SK-N-SH (cell line): ENCODE measurements at regions not wholly inside any gene's neighbourhood (a gene's known extent, or its start where the extent isn't known, plus 50 kb on each side); places are given as distances from the start of the nearest gene placed in this dataset.

Experiments
- CTCF ChIA-PET: fragments of 300-600, 350-600 bp; formaldehyde crosslinking; extraction: SDS; loops from one replicate; lab custom pipeline; 2021; lab: Yijun Ruan, JAX
- POLR2A ChIA-PET: fragments of 350-600 bp; sonication (Branson Sonifier 250); formaldehyde crosslinking; extraction: SDS; loops from one replicate; lab custom pipeline; 2020; ENCODE audit warnings: antibody characterized with exemption, inconsistent platforms; lab: Yijun Ruan, JAX
- DNase-seq: peaks from one replicate; pipeline ENCODE4 v3.0.0; 2012
- H2AFZ ChIP-seq: fragments of 200-600 bp; sonication (generic); 2 replicates; pipeline ENCODE4 v1.8.1; 2016; ENCODE audit warnings: antibody characterized with exemption, mild to moderate bottlenecking, low read depth
- H3F3A ChIP-seq: fragments of 200-600 bp; sonication (generic); replicated peaks from 2 replicates; pipeline ENCODE3; 2016; ENCODE audit warnings: antibody characterized with exemption, mild to moderate bottlenecking; ENCODE audit not compliant: insufficient read depth
- H3K27ac ChIP-seq, 2 experiments: fragments of 200-500 bp in 1 of 2; fragments of 200-600 bp in 1 of 2; sonication (Bioruptor generic) in 1 of 2; sonication (generic), shearing (Covaris generic) in 1 of 2; 2 replicates each; pipeline versions ENCODE4 v1.5.1 to v1.6.1; 2014 to 2016; ENCODE audit warnings: low read depth in 2 of 2, inconsistent platforms in 1 of 2, low read length in 1 of 2, mild to moderate bottlenecking in 1 of 2, mixed read lengths in 1 of 2
- H3K27me3 ChIP-seq: fragments of 200-600 bp; sonication (generic), shearing (Covaris generic); 2 replicates; pipeline ENCODE4 v1.6.1; 2016; ENCODE audit warnings: mixed run types; ENCODE audit not compliant: insufficient read depth
- H3K36me3 ChIP-seq, 2 experiments: fragments of 200-500 bp in 1 of 2; fragments of 200-600 bp in 1 of 2; sonication (Bioruptor generic) in 1 of 2; sonication (generic) in 1 of 2; replicated peaks in 1 of 2; 2 replicates each; pipeline versions ENCODE3 to v1.5.1; 2014 to 2016; ENCODE audit warnings: low read length in 1 of 2, mild to moderate bottlenecking in 1 of 2; ENCODE audit not compliant: insufficient read depth in 2 of 2, control insufficient read depth in 1 of 2
- H3K4me1 ChIP-seq, 2 experiments: fragments of 200-500 bp in 1 of 2; fragments of 200-600 bp in 1 of 2; sonication (Bioruptor generic) in 1 of 2; sonication (generic), shearing (Covaris generic) in 1 of 2; 2 replicates each; pipeline versions ENCODE4 v1.5.1 to v1.6.1; 2014 to 2016; ENCODE audit warnings: low read depth in 1 of 2, low read length in 1 of 2, mixed run types in 1 of 2; ENCODE audit not compliant: insufficient read depth in 2 of 2, control insufficient read depth in 1 of 2
- H3K4me2 ChIP-seq: fragments of 200-600 bp; sonication (generic), shearing (Covaris generic); 2 replicates; pipeline ENCODE4 v1.6.1; 2017; ENCODE audit warnings: mixed run types
- H3K4me3 ChIP-seq, 2 experiments: fragments of 200-500 bp in 1 of 2; fragments of 200-600 bp in 1 of 2; sonication (Bioruptor generic) in 1 of 2; sonication (generic), shearing (Covaris generic) in 1 of 2; 2 replicates each; pipeline versions ENCODE4 v1.5.1 to v1.8.1; 2014 to 2016; ENCODE audit warnings: low read depth in 2 of 2, inconsistent platforms in 1 of 2, low read length in 1 of 2, mild to moderate bottlenecking in 1 of 2, mixed read lengths in 1 of 2, moderate library complexity in 1 of 2
- H3K79me2 ChIP-seq: fragments of 200-600 bp; sonication (generic); 2 replicates; pipeline ENCODE4 v1.8.1; 2017; ENCODE audit warnings: mild to moderate bottlenecking; ENCODE audit not compliant: insufficient read depth
- H3K9ac ChIP-seq: fragments of 200-600 bp; sonication (generic); 2 replicates; pipeline ENCODE4 v1.6.1; 2017; ENCODE audit warnings: mixed run types
- H3K9me2 ChIP-seq: fragments of 200-600 bp; sonication (generic); 2 replicates; pipeline ENCODE4 v1.6.1; 2017; ENCODE audit warnings: mixed run types
- H3K9me3 ChIP-seq: fragments of 200-600 bp; sonication (generic); 2 replicates; pipeline ENCODE4 v1.6.1; 2017; ENCODE audit warnings: mixed run types, mild to moderate bottlenecking, moderate library complexity
- H4K20me1 ChIP-seq: fragments of 200-600 bp; sonication (generic); 2 replicates; pipeline ENCODE4 v1.6.1; 2017; ENCODE audit warnings: mild to moderate bottlenecking, mixed run types; ENCODE audit not compliant: insufficient read depth
- CTCF ChIP-seq: fragments of 200-600 bp; sonication (generic); IDR thresholded peaks from 2 replicates; pipeline ENCODE4 v1.6.1; 2017; ENCODE audit warnings: antibody characterized with exemption, mild to moderate bottlenecking, moderate library complexity
- EP300 ChIP-seq, 2 experiments: IDR thresholded peaks; 2 replicates each; pipeline versions ENCODE4 v1.4.0 to v1.6.1; 2012; ENCODE audit warnings: borderline replicate concordance in 1 of 2, low read depth in 1 of 2, low read length in 1 of 2
- EZH2phosphoT487 ChIP-seq: fragments of 200-600 bp; sonication (generic); IDR thresholded peaks from 2 replicates; pipeline ENCODE4 v1.6.1; 2017; ENCODE audit warnings: low read depth, mixed run types, mild to moderate bottlenecking, antibody characterized with exemption, moderate library complexity, borderline replicate concordance
- FOXJ3 ChIP-seq: sonication (generic); formaldehyde crosslinking; IDR thresholded peaks from 2 replicates; pipeline ENCODE4 v1.5.1; 2020; ENCODE audit warnings: mild to moderate bottlenecking, missing genetic modification reagents
- FOXM1 ChIP-seq: IDR thresholded peaks from 2 replicates; pipeline ENCODE4 v1.4.0; 2012; ENCODE audit warnings: low read depth, mild to moderate bottlenecking
- JUND ChIP-seq: IDR thresholded peaks from 2 replicates; pipeline ENCODE4 v1.4.0; 2012
- TCF12 ChIP-seq: IDR thresholded peaks from 2 replicates; pipeline ENCODE4 v1.4.0; 2012
- USF1 ChIP-seq: IDR thresholded peaks from 2 replicates; pipeline ENCODE4 v1.4.0; 2012; ENCODE audit warnings: low read depth, borderline replicate concordance
- YY1 ChIP-seq: IDR thresholded peaks from 2 replicates; pipeline ENCODE4 v1.4.0; 2012; ENCODE audit warnings: low read depth, mild to moderate bottlenecking
- WGBS: methylation state at CpG from one replicate; pipeline ENCODE4 v1.1.6; 2017; ENCODE audit warnings: low lambda C conversion rate; 5-methylcytosine and 5-hydroxymethylcytosine counted together
- TF ChIP-seq, protein P1 (sequence below): IDR thresholded peaks from 2 replicates; pipeline ENCODE4; 2012

DNA sequence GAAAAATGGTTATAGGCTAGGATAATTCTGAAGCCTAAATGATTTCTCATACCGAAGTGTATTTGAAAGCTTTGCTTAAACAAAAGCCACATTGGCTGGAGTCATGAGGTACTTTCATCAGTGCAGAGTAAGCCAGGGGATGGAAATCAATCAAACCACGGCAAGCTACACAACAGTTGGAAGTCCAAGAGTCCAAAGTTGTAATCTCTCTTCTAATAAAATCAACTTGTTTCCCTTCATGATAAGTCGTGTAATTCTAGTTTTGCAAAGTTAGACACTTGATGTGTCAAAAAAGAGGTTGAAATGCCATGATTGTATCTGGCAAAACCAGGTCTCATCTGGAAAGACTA, 250.5 kb upstream of the VEPH1 start:
- ChIA-PET CTCF (no interaction called here), POLR2A (no interaction called here)
- no peak for DNase-seq

DNA sequence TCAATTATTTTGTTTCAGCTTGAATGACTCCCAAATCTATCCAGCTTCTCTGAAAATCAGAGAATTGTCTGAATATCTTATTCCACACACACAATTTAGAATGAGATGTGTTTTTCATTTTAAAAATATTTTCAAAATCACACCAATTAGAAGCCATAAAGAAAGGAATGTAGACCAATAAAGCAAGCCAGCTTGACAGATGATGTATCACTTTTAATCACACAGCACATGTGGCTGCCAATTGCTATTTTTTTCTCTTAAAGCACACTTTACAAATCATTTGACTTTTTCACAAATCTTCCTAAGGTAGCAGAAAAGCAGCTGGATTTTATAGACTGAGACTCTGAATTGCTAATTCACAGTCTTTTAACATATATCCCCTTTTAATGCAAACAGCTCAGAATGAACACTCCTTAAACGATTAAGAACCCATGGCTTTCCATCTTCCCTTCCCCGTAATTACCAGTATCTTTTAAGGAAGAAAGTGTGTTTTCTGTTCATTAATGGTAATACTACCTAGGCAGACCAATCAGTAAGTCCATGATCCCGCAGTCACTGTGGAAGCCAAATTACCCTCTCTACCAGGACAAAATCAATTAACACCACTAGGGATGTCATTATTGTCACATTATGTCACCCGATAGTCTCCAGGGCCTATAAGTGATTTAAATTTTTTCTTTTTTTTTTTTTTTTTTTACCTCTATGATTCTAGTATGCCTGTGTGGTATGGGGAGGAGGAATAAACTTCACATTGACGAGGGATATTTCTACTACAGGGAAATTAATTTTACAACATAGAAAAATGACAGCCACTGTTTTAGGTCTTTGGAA, 250.0 kb upstream of the VEPH1 start:
- H3F3A ChIP-seq, result no peaks in the 10 kb centered on the region
- H3K4me3 ChIP-seq, result no peak overlapping the region
- H3K4me2 ChIP-seq, result no peak overlapping the region
- no peaks in the 10 kb centered on the region for H4K20me1 ChIP-seq
- H2AFZ ChIP-seq, result no peak overlapping the region
- WGBS, result 81% methylated on average over 5 of the region's 5 CpGs
- no peaks in the 10 kb centered on the region for H3K79me2 ChIP-seq
- no peaks in the 10 kb centered on the region for H3K36me3 ChIP-seq
- 0 out of 2 replicates have a peak, but pooled peaks have one; percentile 5 for TF ChIP-seq JUND
- TF ChIP-seq CTCF, result no peak
- TF ChIP-seq TCF12, result no peak
- no peak for TF ChIP-seq YY1
- no peak for TF ChIP-seq EP300 (IDR thresholded peaks at IDR 0.05; ENCODE audit: borderline replicate concordance in 1 of 2, low read depth in 1 of 2, low read length in 1 of 2)
- TF ChIP-seq, protein P1, sequence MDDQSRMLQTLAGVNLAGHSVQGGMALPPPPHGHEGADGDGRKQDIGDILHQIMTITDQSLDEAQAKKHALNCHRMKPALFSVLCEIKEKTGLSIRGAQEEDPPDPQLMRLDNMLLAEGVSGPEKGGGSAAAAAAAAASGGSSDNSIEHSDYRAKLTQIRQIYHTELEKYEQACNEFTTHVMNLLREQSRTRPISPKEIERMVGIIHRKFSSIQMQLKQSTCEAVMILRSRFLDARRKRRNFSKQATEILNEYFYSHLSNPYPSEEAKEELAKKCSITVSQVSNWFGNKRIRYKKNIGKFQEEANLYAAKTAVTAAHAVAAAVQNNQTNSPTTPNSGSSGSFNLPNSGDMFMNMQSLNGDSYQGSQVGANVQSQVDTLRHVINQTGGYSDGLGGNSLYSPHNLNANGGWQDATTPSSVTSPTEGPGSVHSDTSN, result peak; percentile 52; the same call in 1 of the 2 replicates
- H3K4me1 ChIP-seq, result peaks cover 0 to 4% of the 10 kb centered on the region in 2 experiments; a peak in 2 of 4 replicates
- DNase-seq, result no peak
- H3K9ac ChIP-seq, result no peak overlapping the region
- peak overlapping the region in 1 of 2 experiments; percentile 60; a peak in 1 of 4 replicates for H3K27ac ChIP-seq
- CTCF ChIA-PET, result no interaction called here
- peaks cover 6% of the 10 kb centered on the region; the same call in 1 of the 2 replicates for H3K9me3 ChIP-seq
- no peaks in the 10 kb centered on the region for H3K27me3 ChIP-seq
- POLR2A ChIA-PET, result no interaction called here
- no peaks in the 10 kb centered on the region for H3K9me2 ChIP-seq

More for the DNA sequence above, 250.5 kb upstream of the VEPH1 start:
- Histone ChIP-seq H3K4me1 (peaks cover 0 to 4% of the 10 kb centered on the region in 2 experiments; a peak in 2 of 4 replicates), H3K4me3 (no peak overlapping the region), H3K27ac (no peak overlapping the region; a peak in 1 of 4 replicates), H3K9me3 (peaks cover 6% of the 10 kb centered on the region; the same call in 1 of the 2 replicates), H3K9me2 (no peaks in the 10 kb centered on the region), H3K4me2 (no peak overlapping the region), H2AFZ (no peak overlapping the region), H3F3A (no peaks in the 10 kb centered on the region), H3K9ac (no peak overlapping the region), H3K79me2 (no peaks in the 10 kb centered on the region), H4K20me1 (no peaks in the 10 kb centered on the region), H3K27me3 (no peaks in the 10 kb centered on the region), H3K36me3 (no peaks in the 10 kb centered on the region)
- no peak for TF ChIP-seq EZH2phosphoT487
- TF ChIP-seq FOXM1, result no peak
- no peak for TF ChIP-seq USF1
- TF ChIP-seq FOXJ3 (CRISPR knock-in tag), result no peak
- WGBS, result 78% methylated on average over 3 of the region's 3 CpGs
